H7 (cell line): ENCODE measurements at regions not wholly inside any gene's neighbourhood (a gene's known extent, or its start where the extent isn't known, plus 50 kb on each side); places are given as distances from the start of the nearest gene placed in this dataset.

ENCODE experiments used
- DNase-seq: peaks from one replicate; pipeline ENCODE4 v3.0.0; 2012
- H3K27me3 ChIP-seq: 2 replicates; pipeline ENCODE4 v1.6.0; 2011; ENCODE audit warnings: mild to moderate bottlenecking, low read length; ENCODE audit not compliant: control insufficient read depth, insufficient read depth
- H3K36me3 ChIP-seq: replicated peaks from 2 replicates; pipeline ENCODE4 v1.5.1; 2011; ENCODE audit warnings: low read length; ENCODE audit not compliant: control insufficient read depth, insufficient read depth
- H3K4me3 ChIP-seq: 2 replicates; pipeline ENCODE4 v1.5.1; 2011; ENCODE audit warnings: low read depth, mild to moderate bottlenecking, control low read depth, low read length, moderate library complexity; ENCODE audit not compliant: insufficient read depth

DNA sequence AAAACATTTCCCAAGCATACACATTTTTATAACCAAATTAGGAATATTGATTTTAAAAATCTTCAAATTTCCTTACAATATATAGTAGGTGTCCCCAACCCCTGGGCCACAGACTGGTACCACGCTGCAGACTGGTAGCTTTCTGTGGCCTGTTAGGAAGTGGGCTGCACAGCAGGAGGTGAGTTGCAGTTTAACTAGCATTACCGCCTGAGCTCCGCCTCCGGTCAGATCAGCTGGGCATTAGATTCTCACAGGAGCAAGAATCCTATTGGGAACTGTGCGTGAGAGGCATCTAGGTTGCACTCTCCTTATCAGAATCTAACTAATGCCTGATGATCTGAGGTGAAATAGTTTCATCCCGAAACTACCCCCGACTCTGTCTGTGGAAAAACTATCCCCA, 62.1 kb downstream of the ZWINT start:
- H3K4me3 ChIP-seq: no peak overlapping the region
- no peaks in the 10 kb centered on the region for H3K27me3 ChIP-seq
- H3K36me3 ChIP-seq: no peaks in the 10 kb centered on the region
- DNase-seq: no peak

DNA sequence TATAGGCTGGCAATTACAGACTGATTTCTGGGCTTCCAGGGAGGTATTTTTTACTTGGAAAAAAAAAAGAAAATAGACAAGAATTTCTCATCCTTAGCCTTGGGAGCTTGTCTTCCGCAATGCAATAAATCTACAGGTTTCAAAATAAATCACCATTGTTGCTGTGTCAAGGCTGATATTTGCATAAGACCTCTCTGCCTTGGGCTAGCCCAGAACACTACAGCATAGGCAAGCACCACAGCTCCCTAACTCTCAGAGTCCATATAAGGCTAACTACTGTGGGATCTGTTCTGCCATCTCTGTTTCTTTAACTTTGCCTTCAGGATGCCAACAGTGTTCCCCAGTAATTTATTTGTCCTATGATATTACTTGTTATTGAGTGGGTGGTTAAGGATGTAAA, 64.4 kb downstream of the ZWINT start:
- H3K36me3 ChIP-seq: no peaks in the 10 kb centered on the region
- no peak for DNase-seq

DNA sequence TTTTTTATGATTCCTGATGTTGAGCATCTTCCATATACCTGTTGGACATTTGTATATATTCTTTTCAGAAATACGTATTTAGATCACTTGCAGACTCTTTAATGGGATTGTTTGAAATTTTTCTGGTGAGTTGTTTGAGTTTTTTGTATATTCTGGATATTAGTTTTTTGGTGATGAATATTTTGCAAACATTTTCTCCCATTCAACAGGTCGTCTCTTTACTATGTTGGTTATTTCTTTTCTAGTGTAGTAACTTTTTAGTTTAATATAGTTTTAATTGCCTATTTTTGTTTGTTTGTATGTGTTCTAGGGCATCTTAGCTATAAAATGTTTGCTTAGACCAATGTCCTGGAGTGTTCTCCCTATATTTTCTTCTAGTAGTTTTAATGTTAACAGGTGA, 72.7 kb downstream of the ZWINT start:
- Histone ChIP-seq H3K36me3 (no peaks in the 10 kb centered on the region), H3K4me3 (no peak overlapping the region)

More for the DNA sequence above, 64.4 kb downstream of the ZWINT start:
- Histone ChIP-seq H3K27me3 (no peaks in the 10 kb centered on the region), H3K4me3 (no peak overlapping the region)

DNA sequence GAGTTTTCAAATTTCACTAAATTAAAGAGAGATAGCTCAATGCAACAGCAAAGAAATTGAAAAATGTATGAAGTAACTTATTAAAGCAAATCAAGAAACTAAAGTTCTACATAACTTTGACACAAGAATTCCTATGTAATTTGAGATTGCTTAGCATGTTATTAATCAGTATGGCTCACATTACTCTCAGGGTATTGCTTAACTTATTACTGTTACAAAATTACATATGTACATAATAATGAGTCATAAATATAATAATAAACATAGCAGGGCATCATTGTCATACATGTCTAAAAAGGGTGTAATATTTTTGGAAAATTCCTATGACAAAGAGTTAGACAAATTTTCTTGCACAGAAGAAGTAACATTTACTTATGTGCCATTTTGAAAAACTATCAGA, 75.0 kb downstream of the ZWINT start:
- DNase-seq: no peak
- no peaks in the 10 kb centered on the region for H3K27me3 ChIP-seq
- no peaks in the 10 kb centered on the region for H3K36me3 ChIP-seq
- H3K4me3 ChIP-seq: no peak overlapping the region

More for the DNA sequence above, 72.7 kb downstream of the ZWINT start:
- DNase-seq: no peak
- H3K27me3 ChIP-seq: no peaks in the 10 kb centered on the region

DNA sequence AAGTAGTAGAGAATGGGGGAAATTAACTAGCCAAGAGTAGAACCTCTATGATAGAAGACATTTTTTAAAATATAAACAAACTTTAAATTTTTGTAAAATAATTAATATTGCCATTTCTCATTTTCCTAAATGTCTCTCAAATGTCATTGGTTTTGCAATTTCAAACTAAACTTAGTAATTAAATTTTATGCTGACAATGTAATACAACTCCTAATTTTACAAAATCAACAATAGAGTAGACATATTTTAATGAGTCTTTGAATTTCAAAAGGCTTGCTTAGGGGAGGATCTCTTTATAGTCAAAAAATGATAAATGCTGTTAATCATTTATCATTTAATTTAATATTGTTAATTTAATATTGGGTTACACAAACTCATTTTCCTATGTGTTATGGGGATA, 81.8 kb downstream of the ZWINT start:
- no peak for DNase-seq

DNA sequence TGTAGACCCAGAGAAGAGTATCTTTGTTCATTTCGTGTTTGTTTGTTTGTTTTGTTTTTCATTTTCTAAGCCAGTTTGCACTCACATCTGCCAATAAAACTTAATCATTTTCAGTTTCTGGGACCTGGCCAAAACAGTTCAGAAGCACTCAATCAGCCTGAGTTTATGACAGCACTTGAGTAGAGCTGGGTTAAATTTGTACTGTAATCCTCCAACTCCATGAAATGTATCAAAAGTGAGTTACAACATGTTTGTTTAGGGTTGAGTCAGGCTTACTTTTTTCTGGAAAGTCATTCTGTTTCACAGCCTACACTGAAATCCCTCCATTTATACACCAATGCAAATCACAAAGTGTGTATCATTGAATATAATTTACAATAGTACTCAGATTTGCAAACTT, 91.9 kb downstream of the ZWINT start:
- Histone ChIP-seq H3K4me3 (no peak overlapping the region), H3K27me3 (no peaks in the 10 kb centered on the region), H3K36me3 (no peaks in the 10 kb centered on the region)
- DNase-seq: no peak

More for the DNA sequence above, 81.8 kb downstream of the ZWINT start:
- Histone ChIP-seq H3K4me3 (no peak overlapping the region), H3K27me3 (no peaks in the 10 kb centered on the region), H3K36me3 (no peaks in the 10 kb centered on the region)

DNA sequence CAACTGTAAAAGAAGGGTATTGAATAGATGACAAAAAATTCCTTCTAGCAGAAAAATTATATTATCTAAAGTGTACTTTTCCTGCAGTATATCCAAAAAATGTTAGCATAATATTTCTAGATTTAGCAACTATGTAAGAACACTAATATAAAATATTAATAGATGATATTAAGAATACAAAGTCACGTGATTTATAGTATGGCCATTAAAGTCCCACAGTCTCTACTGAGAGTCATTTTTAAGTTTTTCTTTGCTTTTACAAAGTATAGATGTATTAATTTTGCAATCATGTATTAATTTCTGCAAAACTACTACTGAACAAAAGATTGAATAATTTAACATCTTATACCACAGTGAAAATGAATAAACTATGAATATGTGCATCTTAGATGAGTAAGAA, 94.9 kb downstream of the ZWINT start:
- no peaks in the 10 kb centered on the region for H3K36me3 ChIP-seq
- no peaks in the 10 kb centered on the region for H3K27me3 ChIP-seq
- no peak for DNase-seq
- H3K4me3 ChIP-seq: no peak overlapping the region

DNA sequence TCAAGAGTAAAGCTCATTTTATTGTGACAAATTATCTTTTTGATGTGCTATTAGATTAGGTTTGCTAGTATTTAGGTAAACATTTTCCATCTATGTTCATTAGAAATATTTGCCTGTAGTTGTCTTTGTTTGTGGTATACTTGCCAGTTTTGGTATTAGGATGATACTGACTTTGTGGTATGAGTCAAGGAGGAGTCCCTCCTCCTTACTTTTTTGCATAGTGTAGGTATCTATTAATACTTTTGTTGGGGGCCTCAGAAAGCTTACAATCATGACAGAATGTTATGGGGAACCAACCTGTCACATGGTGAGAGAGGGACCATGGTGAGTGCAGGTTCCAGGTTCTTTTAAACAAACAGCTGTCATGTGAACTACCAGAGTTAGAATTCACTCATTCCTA, 102.1 kb downstream of the ZWINT start:
- Histone ChIP-seq H3K36me3 (no peaks in the 10 kb centered on the region), H3K4me3 (no peak overlapping the region), H3K27me3 (no peaks in the 10 kb centered on the region)
- DNase-seq: no peak

DNA sequence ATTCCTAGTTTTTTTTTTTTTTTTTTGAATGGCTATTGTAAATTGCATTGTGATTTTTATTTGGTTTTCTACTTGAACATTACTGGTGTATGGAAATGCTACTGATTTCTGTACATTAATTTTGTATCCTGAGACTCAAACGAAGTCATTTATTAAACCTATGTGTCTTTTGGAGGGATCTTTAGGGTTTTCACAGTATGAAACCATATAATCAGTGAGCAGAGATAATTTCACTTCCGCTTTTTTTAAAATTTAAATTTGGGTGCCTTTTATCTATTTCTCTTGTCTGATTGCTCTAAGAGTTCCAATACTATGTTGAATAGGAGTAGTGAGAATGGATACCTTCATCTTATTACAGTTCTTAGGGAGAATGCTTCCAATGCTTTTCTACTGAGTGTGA, 102.7 kb downstream of the ZWINT start:
- DNase-seq: no peak
- Histone ChIP-seq H3K4me3 (no peak overlapping the region), H3K27me3 (no peaks in the 10 kb centered on the region), H3K36me3 (no peaks in the 10 kb centered on the region)

DNA sequence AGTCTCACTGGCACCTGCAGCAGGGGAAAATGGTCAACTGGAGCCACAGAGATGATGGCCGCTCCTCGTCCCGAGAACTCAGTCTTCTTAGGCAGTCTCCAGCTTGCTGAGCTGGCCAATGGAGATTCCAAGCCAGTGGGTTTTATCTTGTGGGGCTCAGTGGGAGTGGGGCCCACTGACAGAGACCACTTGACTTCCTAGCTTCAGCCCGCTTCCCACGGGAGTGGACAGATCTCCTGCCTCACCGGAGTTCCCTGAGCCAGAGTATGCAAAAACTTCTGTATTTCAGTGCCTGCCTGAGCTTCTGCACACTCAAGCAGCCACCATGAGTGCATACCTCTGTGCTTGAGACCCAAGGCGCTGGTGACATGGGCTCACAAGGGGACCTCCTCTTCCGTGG, 105.8 kb downstream of the ZWINT start:
- H3K4me3 ChIP-seq: no peak overlapping the region
- H3K36me3 ChIP-seq: no peaks in the 10 kb centered on the region
- DNase-seq: no peak
- no peaks in the 10 kb centered on the region for H3K27me3 ChIP-seq

DNA sequence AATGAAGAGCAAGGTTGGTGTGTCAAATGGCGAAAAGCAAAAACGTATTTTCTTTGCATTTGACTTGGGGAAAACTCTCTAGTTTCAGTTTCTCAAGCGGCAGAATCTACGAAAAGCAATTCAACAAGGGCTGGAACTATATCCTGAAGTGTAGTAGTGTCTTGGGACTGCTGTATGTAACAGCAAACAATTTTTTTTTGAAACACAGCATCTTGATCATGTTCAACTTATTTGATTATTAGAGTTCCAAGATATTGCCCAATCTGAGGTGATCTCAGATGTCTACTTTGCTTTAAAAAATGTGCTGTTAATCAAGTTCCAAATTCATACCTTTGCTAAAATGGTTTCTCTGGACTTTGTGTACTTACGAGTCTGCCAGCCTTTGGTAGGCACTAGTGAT, 120.6 kb downstream of the ZWINT start:
- DNase-seq: no peak
- Histone ChIP-seq H3K36me3 (no peaks in the 10 kb centered on the region), H3K4me3 (no peak overlapping the region), H3K27me3 (no peaks in the 10 kb centered on the region)

DNA sequence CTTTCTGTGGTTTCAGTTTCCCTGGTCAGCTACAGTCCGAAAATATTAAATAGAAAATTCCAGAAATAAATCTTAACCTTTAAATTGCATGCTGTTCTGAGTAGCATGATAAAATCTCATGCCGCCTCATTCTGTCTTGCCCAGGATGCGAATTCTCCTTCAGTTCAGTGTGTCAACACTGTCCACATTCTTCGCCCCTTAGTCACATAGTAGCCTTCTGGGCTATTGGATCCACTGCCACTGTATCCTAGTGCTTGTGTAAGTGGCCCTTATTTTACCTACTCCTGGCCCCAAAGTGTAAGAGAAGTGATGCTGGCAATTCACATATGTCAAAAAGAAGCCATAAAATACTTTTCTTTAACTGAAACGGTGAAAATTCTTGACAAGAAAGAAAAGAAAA, 129.6 kb downstream of the ZWINT start:
- Histone ChIP-seq H3K4me3 (no peak overlapping the region), H3K36me3 (no peaks in the 10 kb centered on the region), H3K27me3 (no peaks in the 10 kb centered on the region)
- DNase-seq: no peak

DNA sequence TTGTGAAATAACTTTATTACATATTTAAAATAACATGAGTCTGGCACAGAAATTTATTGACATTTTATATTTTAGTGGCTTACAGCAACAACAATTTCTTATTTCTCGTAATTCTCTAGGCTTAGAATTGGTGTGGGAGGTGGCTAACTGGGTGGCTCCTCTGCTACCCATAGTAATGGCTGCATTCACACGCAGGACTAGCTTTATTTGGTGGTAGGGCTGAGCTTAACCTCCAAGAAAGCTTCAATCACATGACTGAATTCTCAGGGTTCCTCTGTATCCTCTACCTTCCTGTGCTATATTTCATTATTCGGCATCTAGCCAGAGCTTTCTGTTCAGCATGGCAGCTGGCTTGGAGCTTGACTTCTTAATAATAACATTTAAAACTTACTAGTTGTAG, 138.8 kb downstream of the ZWINT start:
- Histone ChIP-seq H3K27me3 (no peaks in the 10 kb centered on the region), H3K4me3 (no peak overlapping the region), H3K36me3 (no peaks in the 10 kb centered on the region)
- peak; percentile 1 for DNase-seq

DNA sequence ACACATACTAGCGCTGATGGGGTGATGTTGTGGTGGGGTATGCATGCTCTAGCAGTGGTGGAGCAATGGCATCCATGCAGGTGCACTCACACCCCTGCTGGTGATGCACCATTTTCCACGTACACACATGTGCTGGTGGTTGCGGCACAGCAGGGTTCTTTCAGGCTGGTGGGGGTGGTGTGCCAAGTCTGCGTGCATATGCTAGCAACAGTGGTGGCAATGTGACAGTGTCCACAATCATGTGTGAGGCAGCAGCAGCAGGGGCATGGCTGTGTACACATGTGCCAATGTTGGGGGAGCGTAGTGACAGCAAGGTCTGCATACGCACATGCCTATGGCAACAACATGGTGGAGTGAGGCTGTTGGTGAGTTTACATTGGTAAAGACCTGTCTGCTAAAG, 148.1 kb downstream of the ZWINT start:
- Histone ChIP-seq H3K36me3 (no peaks in the 10 kb centered on the region), H3K27me3 (no peaks in the 10 kb centered on the region), H3K4me3 (no peak overlapping the region)
- DNase-seq: no peak

DNA sequence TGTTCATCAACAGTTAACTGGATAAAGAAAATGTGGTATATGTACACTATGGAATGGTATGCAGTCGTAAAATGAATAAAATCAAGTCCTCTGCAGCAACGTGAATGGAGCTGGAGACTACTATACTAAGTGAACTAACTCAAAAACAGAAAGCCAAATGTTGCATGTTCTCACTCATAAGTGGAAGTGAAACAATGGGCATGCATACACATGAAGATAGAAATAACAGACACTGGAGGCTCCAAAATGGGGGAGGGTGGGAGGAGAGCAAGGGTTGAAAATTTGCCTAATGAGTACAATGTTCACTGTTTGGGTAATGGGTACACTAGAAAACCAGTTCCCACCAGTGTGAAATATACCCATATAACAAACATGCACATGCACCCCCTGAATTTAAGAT, 179.5 kb downstream of the ZWINT start:
- no peak for DNase-seq
- no peak overlapping the region for H3K4me3 ChIP-seq
- no peaks in the 10 kb centered on the region for H3K27me3 ChIP-seq
- H3K36me3 ChIP-seq: no peaks in the 10 kb centered on the region

DNA sequence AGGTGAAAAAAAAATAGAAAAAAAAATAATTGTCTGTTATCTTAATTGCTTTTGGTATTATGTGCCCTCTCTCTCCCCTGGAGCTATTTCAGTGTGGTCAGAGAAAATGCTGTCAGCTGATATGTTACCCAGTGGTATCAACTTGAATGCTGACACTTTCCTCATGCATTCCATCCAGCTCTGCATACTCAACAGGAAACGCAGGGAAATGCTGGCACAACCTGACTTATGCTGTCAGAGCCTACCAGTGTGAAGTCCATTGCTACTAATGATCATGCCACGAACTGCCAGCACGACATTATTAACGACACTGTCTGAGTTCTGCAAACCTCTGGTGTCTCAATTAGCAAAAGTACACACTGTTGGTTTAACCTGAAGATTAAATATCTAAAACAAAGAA, 182.8 kb downstream of the ZWINT start:
- Histone ChIP-seq H3K4me3 (no peak overlapping the region), H3K27me3 (no peaks in the 10 kb centered on the region), H3K36me3 (no peaks in the 10 kb centered on the region)
- DNase-seq: no peak
